ENCODE measurements at regions not wholly inside any gene's neighbourhood (a gene's known extent, or its start where the extent isn't known, plus 50 kb on each side); places are given as distances from the start of the nearest gene placed in this dataset.

GRCh38 chr16:14325502-14326401, 254.6 kb downstream of the MRTFB start:
- no peak for TF ChIP-seq CTCF (IDR thresholded peaks at IDR 0.05)
- TF ChIP-seq POLR2A (IDR thresholded peaks at IDR 0.05; ENCODE audit: low read depth), result no peak
- TF ChIP-seq EP300 (IDR thresholded peaks at IDR 0.05), result no peak
- no peak for TF ChIP-seq POLR2AphosphoS5 (IDR thresholded peaks at IDR 0.05)
- H3K4me3 ChIP-seq, result no peak overlapping the region
- 75% methylated on average over 16 of the region's 16 CpGs for WGBS
- H3K36me3 ChIP-seq, result peaks cover 0 to 20% (median 12%) of the 10 kb centered on the region in 4 donors
- no peaks in the 10 kb centered on the region for H3K9me3 ChIP-seq
- peaks cover 16 to 46% (median 25%) of the 10 kb centered on the region in 4 donors for H3K4me1 ChIP-seq
- H3K27me3 ChIP-seq, result no peaks in the 10 kb centered on the region
- intact Hi-C loops (cut with DNase I), result no loop called here
- no peak for DNase-seq (ENCODE audit: extremely low spot score)
- peak overlapping the region in 2 of 4 donors; percentile 20 to 22 for H3K27ac ChIP-seq (replicated peaks in 1 of 4)

- Histone ChIP-seq H3K27me3 (no peaks in the 10 kb centered on the region), H3K9me3 (no peaks in the 10 kb centered on the region), H3K36me3 (peaks cover 0 to 18% (median 12%) of the 10 kb centered on the region in 4 donors), H3K27ac (replicated peaks in 1 of 4) (peak overlapping the region in 3 of 4 donors; percentile 8 to 60 (median 49)), H3K4me1 (peaks cover 16 to 46% (median 25%) of the 10 kb centered on the region in 4 donors), H3K4me3 (no peak overlapping the region)
- TF ChIP-seq POLR2AphosphoS5 (IDR thresholded peaks at IDR 0.05) (peak in 1 of 2 donors; percentile 35), EP300 (IDR thresholded peaks at IDR 0.05) (no peak)
- no peak for DNase-seq (ENCODE audit: extremely low spot score)
- WGBS, result 58% methylated on average over 7 of the region's 7 CpGs
- intact Hi-C loops (cut with DNase I), result no loop called here
Observed at GRCh38 chr16:14324581-14324980, 253.5 kb downstream of the MRTFB start.

GRCh38 chr16:14322186-14322585, 251.1 kb downstream of the MRTFB start:
- peaks cover 16 to 52% (median 34%) of the 10 kb centered on the region in 4 donors for H3K4me1 ChIP-seq
- peak overlapping the region in 1 of 4 donors; percentile 33 for H3K27ac ChIP-seq (replicated peaks in 1 of 4)
- H3K36me3 ChIP-seq, result peaks cover 0 to 2% (median under 1%) of the 10 kb centered on the region in 4 donors
- no peak overlapping the region for H3K4me3 ChIP-seq
- 85% methylated on average over 9 of the region's 9 CpGs for WGBS
- H3K9me3 ChIP-seq, result no peaks in the 10 kb centered on the region
- H3K27me3 ChIP-seq, result no peaks in the 10 kb centered on the region
- TF ChIP-seq POLR2AphosphoS5 (IDR thresholded peaks at IDR 0.05), result no peak
- no peak for DNase-seq (ENCODE audit: extremely low spot score)
- intact Hi-C loops (cut with DNase I), result no loop called here

- H3K36me3 ChIP-seq, result no peaks in the 10 kb centered on the region
- WGBS, result 85% methylated on average over 6 of the region's 6 CpGs
- H3K27ac ChIP-seq (replicated peaks in 1 of 4), result peak overlapping the region in 1 of 4 donors; percentile 33
- TF ChIP-seq EP300 (IDR thresholded peaks at IDR 0.05) (no peak), POLR2AphosphoS5 (IDR thresholded peaks at IDR 0.05) (no peak), POLR2A (IDR thresholded peaks at IDR 0.05; ENCODE audit: low read depth) (no peak), CTCF (IDR thresholded peaks at IDR 0.05) (no peak)
- DNase-seq (ENCODE audit: extremely low spot score), result no peak
- H3K27me3 ChIP-seq, result no peaks in the 10 kb centered on the region
- intact Hi-C loops (cut with DNase I), result no loop called here
- H3K9me3 ChIP-seq, result no peaks in the 10 kb centered on the region
- peaks cover 13 to 49% (median 32%) of the 10 kb centered on the region in 4 donors for H3K4me1 ChIP-seq
- no peak overlapping the region for H3K4me3 ChIP-seq
Observed at GRCh38 chr16:14321542-14321941, 250.4 kb downstream of the MRTFB start.

- 79% methylated on average over 4 of the region's 4 CpGs for WGBS
- Histone ChIP-seq H3K27ac (replicated peaks in 1 of 4) (no peak overlapping the region), H3K4me3 (no peak overlapping the region), H3K36me3 (no peaks in the 10 kb centered on the region), H3K9me3 (no peaks in the 10 kb centered on the region), H3K4me1 (peaks cover 5 to 37% (median 22%) of the 10 kb centered on the region in 4 donors), H3K27me3 (no peaks in the 10 kb centered on the region)
- TF ChIP-seq CTCF (IDR thresholded peaks at IDR 0.05), result no peak
- TF ChIP-seq POLR2A (IDR thresholded peaks at IDR 0.05; ENCODE audit: low read depth), result no peak
- TF ChIP-seq EP300 (IDR thresholded peaks at IDR 0.05), result no peak
- TF ChIP-seq POLR2AphosphoS5 (IDR thresholded peaks at IDR 0.05), result no peak
- intact Hi-C loops (cut with DNase I), result no loop called here
- DNase-seq (ENCODE audit: extremely low spot score), result no peak
Observed at GRCh38 chr16:14320406-14320805, 249.3 kb downstream of the MRTFB start.
